Keratinocyte (primary cell): ENCODE measurements at regions not wholly inside any gene's neighbourhood (a gene's known extent, or its start where the extent isn't known, plus 50 kb on each side); places are given as distances from the start of the nearest gene placed in this dataset.

Source experiments
- DNase-seq: peaks from one replicate; pipeline ENCODE4 v3.0.0-alpha.2; 2011; ENCODE audit warnings: low read depth, missing footprints, low spot score
- FAIRE-seq: peaks from 2 replicates; lab custom pipeline; 2011; peaks lifted over from hg19 to GRCh38; lab: Jason Lieb, UNC
- H2AFZ ChIP-seq: 2 replicates; pipeline ENCODE4 v1.6.0; 2012; ENCODE audit warnings: low read length, control low read depth, inconsistent platforms; ENCODE audit not compliant: control insufficient read depth
- H3K27ac ChIP-seq: 2 replicates; pipeline ENCODE4 v1.5.1; 2011; ENCODE audit warnings: low read length; ENCODE audit not compliant: control insufficient read depth, insufficient read depth
- H3K27me3 ChIP-seq: 3 replicates; pipeline ENCODE4 v1.6.0; 2011; ENCODE audit warnings: low read length; ENCODE audit not compliant: control insufficient read depth, insufficient read depth; ENCODE audit errors: extremely low read depth
- H3K36me3 ChIP-seq, 2 experiments: 2 replicates in 1 of 2; 3 replicates in 1 of 2; pipeline ENCODE4 v1.5.1; 2011; ENCODE audit warnings: low read length in 2 of 2, mild to moderate bottlenecking in 1 of 2; ENCODE audit not compliant: control insufficient read depth in 2 of 2, insufficient read depth in 2 of 2; ENCODE audit errors: extremely low read depth in 1 of 2
- H3K4me1 ChIP-seq: 3 replicates; pipeline ENCODE4 v1.5.1; 2011; ENCODE audit warnings: low read length; ENCODE audit not compliant: control insufficient read depth, insufficient read depth; ENCODE audit errors: extremely low read depth
- H3K4me2 ChIP-seq: 3 replicates; pipeline ENCODE4 v1.6.0; 2011; ENCODE audit warnings: low read depth, low read length; ENCODE audit not compliant: control insufficient read depth, insufficient read depth; ENCODE audit errors: extremely low read depth
- H3K4me3 ChIP-seq, 3 experiments: fragments of 200-600 bp in 1 of 3; sonication (generic) in 1 of 3; 2 replicates in 2 of 3; 3 replicates in 1 of 3; pipeline ENCODE4 v1.5.1; 2011 to 2016; ENCODE audit warnings: low read length in 3 of 3, mild to moderate bottlenecking in 3 of 3, control low read depth in 2 of 3, inconsistent platforms in 1 of 3, low read depth in 1 of 3, mixed read lengths in 1 of 3, mixed run types in 1 of 3, moderate library complexity in 1 of 3; ENCODE audit not compliant: control insufficient read depth in 2 of 3, insufficient read depth in 2 of 3; ENCODE audit errors: extremely low read depth in 1 of 3
- H3K79me2 ChIP-seq: 2 replicates; pipeline ENCODE4 v1.6.0; 2012; ENCODE audit warnings: low read length; ENCODE audit not compliant: control insufficient read depth, insufficient read depth
- H3K9ac ChIP-seq: 3 replicates; pipeline ENCODE4 v1.6.0; 2011; ENCODE audit warnings: low read length; ENCODE audit not compliant: control insufficient read depth, insufficient read depth; ENCODE audit errors: extremely low read depth
- H3K9me1 ChIP-seq: 3 replicates; pipeline ENCODE4 v1.6.0; 2011; ENCODE audit warnings: low read length; ENCODE audit not compliant: control insufficient read depth, insufficient read depth; ENCODE audit errors: extremely low read depth
- H3K9me3 ChIP-seq: 2 replicates; pipeline ENCODE4 v1.5.1; 2012; ENCODE audit warnings: low read depth, low read length; ENCODE audit not compliant: control insufficient read depth
- H4K20me1 ChIP-seq: 3 replicates; pipeline ENCODE4 v1.6.0; 2011; ENCODE audit warnings: low read length; ENCODE audit not compliant: control insufficient read depth, insufficient read depth; ENCODE audit errors: extremely low read depth
- CTCF ChIP-seq, 3 experiments: IDR thresholded peaks in 1 of 3; conservative IDR thresholded peaks in 1 of 3; optimal IDR thresholded peaks in 1 of 3; 2 replicates in 2 of 3; 3 replicates in 1 of 3; pipeline versions ENCODE3 to v1.5.1; 2011; ENCODE audit warnings: low read length in 3 of 3, mild to moderate bottlenecking in 3 of 3, moderate library complexity in 2 of 3, control low read depth in 1 of 3, inconsistent platforms in 1 of 3; ENCODE audit not compliant: insufficient read depth in 2 of 3; ENCODE audit errors: extremely low read depth in 1 of 3
- EZH2 ChIP-seq: IDR thresholded peaks from one replicate; pipeline ENCODE4 v1.6.1; 2012; ENCODE audit warnings: inconsistent platforms, mild to moderate bottlenecking, low read length, moderate library complexity
- dilution Hi-C: fragments of 300-500 bp; cut with MboI; formaldehyde crosslinking; loops from one replicate; pipeline ENCODE4 v1.7.0; 2020; ENCODE audit warnings: low sequenced_read_pairs; ENCODE audit not compliant: extremely low pct_ligation_motif_present

DNA sequence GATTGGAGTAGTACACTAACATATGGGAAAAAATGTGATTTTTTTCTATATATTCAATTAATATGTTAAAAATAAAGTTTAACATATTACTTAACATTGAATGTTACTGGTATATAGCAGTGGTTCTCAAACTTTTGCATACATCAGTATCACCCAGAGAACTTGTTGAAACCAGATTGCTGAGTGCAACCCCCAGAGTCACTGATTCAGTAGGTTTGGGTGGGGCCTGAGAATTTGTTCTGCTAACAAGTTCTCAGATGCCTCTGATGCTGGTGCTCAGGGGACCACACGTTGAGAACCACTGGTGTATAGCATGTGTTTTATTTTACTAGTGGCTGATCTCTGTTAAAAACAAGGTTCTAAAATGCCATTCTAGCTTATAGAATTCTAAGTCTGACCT, 161.9 kb downstream of the HHIPL2 start:
- Histone ChIP-seq H4K20me1 (no peaks in the 10 kb centered on the region), H3K9me1 (no peaks in the 10 kb centered on the region), H3K4me3 (no peak overlapping the region), H2AFZ (no peak overlapping the region), H3K9me3 (no peaks in the 10 kb centered on the region), H3K9ac (no peak overlapping the region), H3K4me2 (no peak overlapping the region), H3K27me3 (no peaks in the 10 kb centered on the region), H3K27ac (no peak overlapping the region), H3K36me3 (no peaks in the 10 kb centered on the region), H3K79me2 (no peaks in the 10 kb centered on the region), H3K4me1 (no peaks in the 10 kb centered on the region)
- no peak for FAIRE-seq
- TF ChIP-seq EZH2 (no peak), CTCF (optimal IDR thresholded peaks at IDR 0.05 in 1 of 3, IDR thresholded peaks at IDR 0.05 in 1 of 3, conservative IDR thresholded peaks at IDR 0.05 in 1 of 3; ENCODE audit: extremely low read depth in 1 of 3, insufficient read depth in 2 of 3, low read length in 3 of 3) (no peak)
- dilution Hi-C loops = no loop called here
- no peak for DNase-seq

- TF ChIP-seq EZH2 = no peak
- Histone ChIP-seq H2AFZ (no peak overlapping the region), H3K9ac (no peak overlapping the region), H3K79me2 (no peaks in the 10 kb centered on the region), H3K4me1 (no peaks in the 10 kb centered on the region), H4K20me1 (no peaks in the 10 kb centered on the region), H3K9me3 (no peaks in the 10 kb centered on the region), H3K36me3 (no peaks in the 10 kb centered on the region), H3K4me3 (no peak overlapping the region), H3K27me3 (no peaks in the 10 kb centered on the region), H3K4me2 (no peak overlapping the region), H3K9me1 (no peaks in the 10 kb centered on the region), H3K27ac (no peak overlapping the region)
- DNase-seq = no peak
- no peak for FAIRE-seq
- dilution Hi-C loops = no loop called here
Observed at GRCh38 chr1:222385262-222385661, 162.6 kb downstream of the HHIPL2 start.

GRCh38 chr1:222384531-222384930, 163.4 kb downstream of the HHIPL2 start:
- Histone ChIP-seq H3K4me2 (no peak overlapping the region), H4K20me1 (no peaks in the 10 kb centered on the region), H3K4me1 (no peaks in the 10 kb centered on the region), H3K9me3 (no peaks in the 10 kb centered on the region), H3K27me3 (no peaks in the 10 kb centered on the region), H2AFZ (no peak overlapping the region), H3K4me3 (no peak overlapping the region), H3K9ac (no peak overlapping the region), H3K36me3 (no peaks in the 10 kb centered on the region), H3K9me1 (no peaks in the 10 kb centered on the region), H3K79me2 (no peaks in the 10 kb centered on the region), H3K27ac (no peak overlapping the region)
- dilution Hi-C loops = no loop called here
- FAIRE-seq (no peak), DNase-seq (no peak)
- TF ChIP-seq EZH2 (no peak), CTCF (optimal IDR thresholded peaks at IDR 0.05 in 1 of 3, IDR thresholded peaks at IDR 0.05 in 1 of 3, conservative IDR thresholded peaks at IDR 0.05 in 1 of 3; ENCODE audit: extremely low read depth in 1 of 3, insufficient read depth in 2 of 3, low read length in 3 of 3) (no peak)
